Neural cell (in vitro differentiated cells): ENCODE measurements at regions not wholly inside any gene's neighbourhood (a gene's known extent, or its start where the extent isn't known, plus 50 kb on each side); places are given as distances from the start of the nearest gene placed in this dataset.

Experiments used
- H2AFZ ChIP-seq: fragments of 200-600, 300-800 bp; sonication (generic), shearing (Covaris generic); 2 replicates; pipeline ENCODE4 v1.6.0; 2014; ENCODE audit warnings: low read depth, mild to moderate bottlenecking, antibody characterized with exemption, low read length, moderate library complexity
- H3F3A ChIP-seq: fragments of 200-600 bp; shearing (Covaris generic); 2 replicates; pipeline ENCODE4 v1.6.1; 2016; ENCODE audit warnings: mild to moderate bottlenecking, moderate library complexity, mixed read lengths, antibody characterized with exemption, low read length; ENCODE audit not compliant: insufficient read depth, poor library complexity, severe bottlenecking
- H3K27ac ChIP-seq: fragments of 200-600, 300-800 bp; sonication (generic), shearing (Covaris generic); 2 replicates; pipeline ENCODE4 v1.5.1; 2014; ENCODE audit warnings: mild to moderate bottlenecking, low read length, moderate library complexity
- H3K27me3 ChIP-seq: fragments of 300-800, 200-600 bp; sonication (generic), shearing (Covaris generic); 2 replicates; pipeline ENCODE4 v1.6.0; 2014; ENCODE audit warnings: mild to moderate bottlenecking, low read depth, low read length, moderate library complexity; ENCODE audit not compliant: insufficient read depth
- H3K36me3 ChIP-seq: fragments of 300-800, 200-600 bp; sonication (generic), shearing (Covaris generic); 2 replicates; pipeline ENCODE4 v1.5.1; 2014; ENCODE audit warnings: mild to moderate bottlenecking, antibody characterized with exemption, low read length, moderate library complexity; ENCODE audit not compliant: insufficient read depth
- H3K4me2 ChIP-seq: fragments of 300-800, 200-600 bp; sonication (generic), shearing (Covaris generic); 2 replicates; pipeline ENCODE4 v1.6.0; 2014; ENCODE audit warnings: mild to moderate bottlenecking, low read length
- H3K4me3 ChIP-seq: fragments of 300-800, 200-600 bp; sonication (generic), shearing (Covaris generic); 2 replicates; pipeline ENCODE4 v1.5.1; 2014; ENCODE audit warnings: mild to moderate bottlenecking, low read length, moderate library complexity
- H3K79me2 ChIP-seq: fragments of 200-600 bp; shearing (Covaris generic); replicated peaks from 2 replicates; pipeline ENCODE4 v1.6.0; 2014; ENCODE audit warnings: mild to moderate bottlenecking, low read length, moderate library complexity; ENCODE audit not compliant: insufficient read depth
- H3K9ac ChIP-seq: fragments of 300-800, 200-600 bp; sonication (generic), shearing (Covaris generic); 2 replicates; pipeline ENCODE4 v1.6.1; 2016; ENCODE audit warnings: mild to moderate bottlenecking, low read length, mixed read lengths
- H3K9me2 ChIP-seq: fragments of 200-600 bp; shearing (Covaris generic); 2 replicates; pipeline ENCODE4 v1.6.1; 2016; ENCODE audit warnings: mild to moderate bottlenecking, low read length, mixed read lengths; ENCODE audit not compliant: insufficient read depth
- H3K9me3 ChIP-seq: fragments of 200-600, 300-800 bp; sonication (generic), shearing (Covaris generic); 2 replicates; pipeline ENCODE4 v1.6.1; 2016; ENCODE audit warnings: mild to moderate bottlenecking, mixed run types, low read length, moderate library complexity, mixed read lengths
- H4K20me1 ChIP-seq: fragments of 200-600 bp; shearing (Covaris generic); 2 replicates; pipeline ENCODE4 v1.6.1; 2016; ENCODE audit warnings: mild to moderate bottlenecking, mixed run types; ENCODE audit not compliant: insufficient read depth
- CTCF ChIP-seq: fragments of 450-650 bp; IDR thresholded peaks from 2 replicates; pipeline ENCODE4 v1.5.1; 2014; ENCODE audit warnings: antibody characterized with exemption, mild to moderate bottlenecking, moderate library complexity; ENCODE audit not compliant: poor library complexity, severe bottlenecking
- EP300 ChIP-seq: fragments of 450-650 bp; conservative IDR thresholded peaks from 2 replicates; pipeline ENCODE4 v1.6.1; 2014; ENCODE audit warnings: antibody characterized with exemption, mild to moderate bottlenecking, moderate library complexity; ENCODE audit not compliant: poor library complexity, severe bottlenecking
- POLR2AphosphoS5 ChIP-seq: IDR thresholded peaks from 2 replicates; pipeline ENCODE4 v1.6.1; 2012
- RAD21 ChIP-seq: fragments of 450-650 bp; conservative IDR thresholded peaks from 2 replicates; pipeline ENCODE4 v1.6.1; 2014; ENCODE audit warnings: antibody characterized with exemption, mild to moderate bottlenecking, moderate library complexity
- SMC3 ChIP-seq: fragments of 450-650 bp; conservative IDR thresholded peaks from 2 replicates; pipeline ENCODE4 v1.6.1; 2014; ENCODE audit warnings: antibody characterized with exemption, mild to moderate bottlenecking, moderate library complexity; ENCODE audit not compliant: poor library complexity
- TAF1 ChIP-seq: IDR thresholded peaks from 2 replicates; pipeline ENCODE4 v1.6.1; 2012; ENCODE audit warnings: low read depth

GRCh38 chr5:99061299-99061698 is 132.5 kb upstream of the CHD1 start:
- Histone ChIP-seq H3K4me2 (no peak overlapping the region), H3K79me2 (no peaks in the 10 kb centered on the region), H3K9me3 (no peaks in the 10 kb centered on the region), H3K9ac (no peak overlapping the region), H4K20me1 (no peaks in the 10 kb centered on the region), H3K27me3 (no peaks in the 10 kb centered on the region), H2AFZ (no peak overlapping the region), H3F3A (no peaks in the 10 kb centered on the region), H3K4me3 (no peak overlapping the region), H3K27ac (no peak overlapping the region), H3K36me3 (no peaks in the 10 kb centered on the region), H3K9me2 (no peaks in the 10 kb centered on the region)
- TF ChIP-seq EP300, result no peak

- no peak overlapping the region for H3K9ac ChIP-seq
- no peak overlapping the region for H2AFZ ChIP-seq
Measured at GRCh38 chr5:99060306-99061261, 131.8 kb upstream of the CHD1 start.

GRCh38 chr5:99059685-99060084 is 130.9 kb upstream of the CHD1 start:
- Histone ChIP-seq H3K4me3 (no peak overlapping the region), H3K4me2 (no peak overlapping the region)
- TF ChIP-seq CTCF, result no peak
- TF ChIP-seq EP300, result no peak
- TF ChIP-seq SMC3, result no peak
- no peak for TF ChIP-seq RAD21
- no peak for TF ChIP-seq POLR2AphosphoS5

More at GRCh38 chr5:99060306-99061261, 131.8 kb upstream of the CHD1 start:
- Histone ChIP-seq H3K4me2 (no peak overlapping the region), H3K27ac (no peak overlapping the region), H3F3A (no peaks in the 10 kb centered on the region), H4K20me1 (no peaks in the 10 kb centered on the region), H3K9me2 (no peaks in the 10 kb centered on the region), H3K4me3 (no peak overlapping the region), H3K9me3 (no peaks in the 10 kb centered on the region), H3K79me2 (no peaks in the 10 kb centered on the region), H3K27me3 (no peaks in the 10 kb centered on the region), H3K36me3 (no peaks in the 10 kb centered on the region)
- TF ChIP-seq RAD21, result peak; percentile 87
- peak; percentile 88 for TF ChIP-seq CTCF
- TF ChIP-seq TAF1, result no peak
- peak; percentile 88 for TF ChIP-seq SMC3

More at GRCh38 chr5:99059685-99060084, 130.9 kb upstream of the CHD1 start:
- Histone ChIP-seq H3K9ac (no peak overlapping the region), H3K36me3 (no peaks in the 10 kb centered on the region), H4K20me1 (no peaks in the 10 kb centered on the region), H3K27ac (no peak overlapping the region), H3K9me3 (no peaks in the 10 kb centered on the region), H3K79me2 (no peaks in the 10 kb centered on the region), H3F3A (no peaks in the 10 kb centered on the region), H3K27me3 (no peaks in the 10 kb centered on the region), H2AFZ (no peak overlapping the region), H3K9me2 (no peaks in the 10 kb centered on the region)
